ENCODE measurements at regions not wholly inside any gene's neighbourhood (a gene's known extent, or its start where the extent isn't known, plus 50 kb on each side); places are given as distances from the start of the nearest gene placed in this dataset.
"Not testable (repeated sequence)": the region's sequence is repeated elsewhere in the genome, so short reads cannot be mapped to it uniquely, and the experiment has no call there.

DNA sequence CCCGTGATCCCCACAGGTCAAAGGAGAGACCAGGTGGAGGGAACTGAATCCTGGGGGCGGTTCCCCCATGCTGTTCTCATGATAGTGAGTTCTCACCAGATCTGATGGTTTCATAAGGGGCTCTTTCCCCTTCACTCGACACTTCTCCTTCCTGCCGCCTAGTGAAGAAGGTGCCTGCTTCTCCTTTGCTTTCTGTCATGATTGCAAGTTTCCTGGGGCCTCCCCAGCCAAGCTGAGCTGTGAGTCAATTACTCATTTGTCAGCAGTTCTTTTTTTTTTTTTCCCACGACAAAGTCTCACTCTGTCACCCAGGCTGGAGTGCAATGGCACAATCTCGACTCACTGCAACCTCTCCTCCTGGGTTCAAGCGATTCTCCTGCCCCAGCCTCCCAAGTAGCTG lies 1530.4 kb downstream of the BRD1 start (continued):
- TF ChIP-seq POLR2AphosphoS5 (IDR thresholded peaks at IDR 0.05; ENCODE audit: low read depth) = no peak
- no peak for TF ChIP-seq STAT1 (IDR thresholded peaks at IDR 0.05; ENCODE audit: unreplicated experiment)

DNA sequence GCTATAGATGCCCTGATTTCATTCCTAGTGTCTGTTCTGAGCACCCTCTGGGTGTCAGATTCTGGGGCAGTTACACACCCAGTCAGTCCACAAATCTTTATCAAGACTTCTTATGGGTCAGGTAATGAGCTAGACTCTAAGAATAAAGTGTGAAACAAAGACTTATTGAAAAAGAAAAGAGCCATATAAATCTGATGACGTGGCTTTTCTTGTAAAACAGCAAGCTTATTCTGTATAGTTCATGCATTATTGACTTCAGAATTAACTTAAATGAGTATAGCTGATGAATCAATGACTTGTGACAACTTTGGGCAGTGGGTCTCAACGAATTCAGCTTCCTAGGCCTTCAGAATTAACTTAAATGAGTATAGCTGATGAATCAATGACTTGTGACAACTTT lies 1527.5 kb downstream of the TBC1D22A start:
- not testable (repeated sequence) for H3K9me3 Mint-ChIP-seq; H3F3A ChIP-seq (replicated peaks; ENCODE audit: low read depth); H3K27me3 Mint-ChIP-seq (ENCODE audit: insufficient read depth, low read depth, poor library complexity); H3K4me2 ChIP-seq; H3K36me3 Mint-ChIP-seq (ENCODE audit: low read depth); ATAC-seq; H3K4me1 ChIP-seq (ENCODE audit: insufficient read depth); DNase-seq (ENCODE audit: low spot score); H3K27ac Mint-ChIP-seq; H3K4me1 Mint-ChIP-seq; H3K79me2 ChIP-seq (replicated peaks; ENCODE audit: insufficient read depth); H3K4me3 Mint-ChIP-seq; H3K27me3 ChIP-seq (ENCODE audit: insufficient read depth); H2AFZ ChIP-seq; H3K36me3 ChIP-seq (ENCODE audit: insufficient read depth); H3K4me3 ChIP-seq; H3K9me2 ChIP-seq (ENCODE audit: insufficient read depth); H4K20me1 ChIP-seq (replicated peaks; ENCODE audit: insufficient read depth); H3K27ac ChIP-seq (ENCODE audit: low read depth)

DNA sequence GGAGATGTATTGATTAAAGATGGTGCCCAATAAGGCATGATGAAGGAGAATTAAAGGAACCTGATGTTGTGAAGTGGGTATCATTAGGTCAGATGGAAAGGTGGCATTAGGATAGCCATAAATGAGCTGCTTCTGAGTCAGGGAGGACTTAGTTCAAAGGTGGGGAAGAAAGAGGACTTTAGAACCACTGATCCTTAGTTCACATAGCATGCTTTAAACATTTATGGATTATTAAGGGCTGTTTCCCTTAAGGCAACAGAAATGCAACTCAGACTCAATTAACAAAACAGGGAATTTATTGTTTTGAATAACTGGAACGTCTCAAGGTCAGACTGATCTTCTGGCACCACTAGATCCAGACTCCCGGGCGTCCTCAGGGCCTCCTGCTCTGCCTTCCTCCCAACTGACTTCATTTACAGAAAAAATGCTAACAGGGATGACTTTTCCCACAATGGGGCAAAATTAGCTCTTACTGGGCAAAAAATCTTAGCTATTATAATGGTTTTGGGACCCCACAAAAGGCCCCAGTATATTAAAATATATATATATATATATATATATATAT lies 1526.0 kb downstream of the TBC1D22A start:
- TF ChIP-seq EZH2phosphoT487 (IDR thresholded peaks at IDR 0.05; ENCODE audit: unreplicated experiment) (no peak), JUNB (IDR thresholded peaks at IDR 0.05; ENCODE audit: unreplicated experiment) (no peak), CREB1 (CRISPR knock-in tag; IDR thresholded peaks at IDR 0.05; ENCODE audit: low read depth) (no peak), STAT1 (IDR thresholded peaks at IDR 0.05; ENCODE audit: unreplicated experiment) (no peak)
- TF ChIP-seq, protein P1, sequence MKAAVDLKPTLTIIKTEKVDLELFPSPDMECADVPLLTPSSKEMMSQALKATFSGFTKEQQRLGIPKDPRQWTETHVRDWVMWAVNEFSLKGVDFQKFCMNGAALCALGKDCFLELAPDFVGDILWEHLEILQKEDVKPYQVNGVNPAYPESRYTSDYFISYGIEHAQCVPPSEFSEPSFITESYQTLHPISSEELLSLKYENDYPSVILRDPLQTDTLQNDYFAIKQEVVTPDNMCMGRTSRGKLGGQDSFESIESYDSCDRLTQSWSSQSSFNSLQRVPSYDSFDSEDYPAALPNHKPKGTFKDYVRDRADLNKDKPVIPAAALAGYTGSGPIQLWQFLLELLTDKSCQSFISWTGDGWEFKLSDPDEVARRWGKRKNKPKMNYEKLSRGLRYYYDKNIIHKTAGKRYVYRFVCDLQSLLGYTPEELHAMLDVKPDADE (IDR thresholded peaks at IDR 0.05) = no peak
- TF ChIP-seq, protein P2, sequence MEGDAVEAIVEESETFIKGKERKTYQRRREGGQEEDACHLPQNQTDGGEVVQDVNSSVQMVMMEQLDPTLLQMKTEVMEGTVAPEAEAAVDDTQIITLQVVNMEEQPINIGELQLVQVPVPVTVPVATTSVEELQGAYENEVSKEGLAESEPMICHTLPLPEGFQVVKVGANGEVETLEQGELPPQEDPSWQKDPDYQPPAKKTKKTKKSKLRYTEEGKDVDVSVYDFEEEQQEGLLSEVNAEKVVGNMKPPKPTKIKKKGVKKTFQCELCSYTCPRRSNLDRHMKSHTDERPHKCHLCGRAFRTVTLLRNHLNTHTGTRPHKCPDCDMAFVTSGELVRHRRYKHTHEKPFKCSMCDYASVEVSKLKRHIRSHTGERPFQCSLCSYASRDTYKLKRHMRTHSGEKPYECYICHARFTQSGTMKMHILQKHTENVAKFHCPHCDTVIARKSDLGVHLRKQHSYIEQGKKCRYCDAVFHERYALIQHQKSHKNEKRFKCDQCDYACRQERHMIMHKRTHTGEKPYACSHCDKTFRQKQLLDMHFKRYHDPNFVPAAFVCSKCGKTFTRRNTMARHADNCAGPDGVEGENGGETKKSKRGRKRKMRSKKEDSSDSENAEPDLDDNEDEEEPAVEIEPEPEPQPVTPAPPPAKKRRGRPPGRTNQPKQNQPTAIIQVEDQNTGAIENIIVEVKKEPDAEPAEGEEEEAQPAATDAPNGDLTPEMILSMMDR (conservative IDR thresholded peaks at IDR 0.05; ENCODE audit: low read depth in 2 of 2) = no peak
- Histone ChIP-seq H4K20me1 (replicated peaks; ENCODE audit: insufficient read depth) (no peaks in the 10 kb centered on the region), H3K4me2 (no peak overlapping the region), H3K79me2 (replicated peaks; ENCODE audit: insufficient read depth) (no peaks in the 10 kb centered on the region), H3K4me1 (ENCODE audit: insufficient read depth) (no peaks in the 10 kb centered on the region), H3K9me2 (ENCODE audit: insufficient read depth) (no peaks in the 10 kb centered on the region), H3K36me3 (ENCODE audit: insufficient read depth) (no peaks in the 10 kb centered on the region; the same call in 1 of the 2 replicates), H3K4me3 (no peak overlapping the region), H3K27me3 (ENCODE audit: insufficient read depth) (no peaks in the 10 kb centered on the region), H2AFZ (no peak overlapping the region), H3K27ac (ENCODE audit: low read depth) (no peak overlapping the region), H3F3A (replicated peaks; ENCODE audit: low read depth) (no peaks in the 10 kb centered on the region)
- Mint-ChIP-seq H3K9me3 (no peaks in the 10 kb centered on the region), H3K27ac (no peak overlapping the region), H3K27me3 (ENCODE audit: insufficient read depth, low read depth, poor library complexity) (peaks cover 4% of the 10 kb centered on the region), H3K4me3 (no peak overlapping the region), H3K36me3 (ENCODE audit: low read depth) (no peaks in the 10 kb centered on the region), H3K4me1 (peaks cover 10% of the 10 kb centered on the region)
- DNase-seq (ENCODE audit: low spot score) (no peak), ATAC-seq (no peak)

All from GM23338 (cell line).